ENCODE measurements at regions not wholly inside any gene's neighbourhood (a gene's known extent, or its start where the extent isn't known, plus 50 kb on each side); places are given as distances from the start of the nearest gene placed in this dataset.

GRCh38 chr12:97235102-97235501 is 227.5 kb upstream of the RMST start:
- TF ChIP-seq CTCF (IDR thresholded peaks at IDR 0.05) (no peak), POLR2AphosphoS5 (IDR thresholded peaks at IDR 0.05; ENCODE audit: low read depth, low read length) (no peak)

All from Panc1 (cell line).